Activated naive CD8-positive, alpha-beta T cell treated with anti-CD3 and anti-CD28 coated beads, Interleukin-2, amount 10 ng/mL, durations not matched to agents 7 days and 5 days (primary cell): ENCODE measurements at regions not wholly inside any gene's neighbourhood (a gene's known extent, or its start where the extent isn't known, plus 50 kb on each side); places are given as distances from the start of the nearest gene placed in this dataset.

Source experiments
- ATAC-seq: fragments of 150-1000 bp; cut with Tn5 transposase; one replicate; pipeline ENCODE4 v1.10.0; 2021; ENCODE audit warnings: low read depth, moderate library complexity
- POLR2A ChIA-PET: fragments of 350-600 bp; sonication (Branson Sonifier 250); formaldehyde crosslinking; loops from one replicate; lab custom pipeline; 2021; ENCODE audit warnings: antibody characterized with exemption; lab: Charles Lee
- DNase-seq: peaks from one replicate; pipeline ENCODE4 v3.0.0; 2021
- H3K27ac Mint-ChIP-seq: one replicate; pipeline ENCODE4 v1.8.0; 2022; ENCODE audit warnings: mild to moderate bottlenecking, mixed read lengths
- H3K27me3 Mint-ChIP-seq: one replicate; pipeline ENCODE4 v1.8.0; 2022; ENCODE audit warnings: mild to moderate bottlenecking, moderate library complexity, mixed read lengths
- H3K36me3 Mint-ChIP-seq: one replicate; pipeline ENCODE4 v1.8.0; 2021; ENCODE audit warnings: mild to moderate bottlenecking, mixed read lengths
- H3K4me1 Mint-ChIP-seq: one replicate; pipeline ENCODE4 v1.8.0; 2021; ENCODE audit warnings: mixed read lengths
- H3K4me3 Mint-ChIP-seq: one replicate; pipeline ENCODE4 v1.8.0; 2022; ENCODE audit warnings: mild to moderate bottlenecking, moderate library complexity, mixed read lengths
- H3K9me3 Mint-ChIP-seq: one replicate; pipeline ENCODE4 v1.8.0; 2021; ENCODE audit warnings: mixed read lengths

DNA sequence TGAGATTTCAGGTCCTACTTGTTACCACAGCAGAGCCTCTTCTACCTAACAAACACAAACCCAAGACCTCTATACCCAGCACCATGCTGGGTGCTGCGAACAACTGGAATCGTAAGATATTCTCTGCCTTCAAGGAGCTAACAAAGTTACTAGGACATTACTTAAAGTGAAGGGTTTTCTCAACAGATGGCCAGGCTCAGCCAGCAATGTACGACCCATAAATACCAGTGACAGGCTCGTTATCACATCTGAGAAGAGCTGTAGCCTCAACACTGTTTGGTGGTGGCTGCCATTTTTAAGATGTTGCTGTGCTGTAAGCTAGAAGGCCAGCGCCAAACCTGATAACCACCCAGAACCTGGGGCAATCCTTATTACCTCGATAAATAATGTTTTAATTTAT is 406.5 kb downstream of the KIF16B start:
- no peak overlapping the region for H3K4me3 Mint-ChIP-seq
- no peak overlapping the region for H3K27ac Mint-ChIP-seq
- H3K9me3 Mint-ChIP-seq: peaks cover 8% of the 10 kb centered on the region
- no peak for ATAC-seq
- no peak for DNase-seq
- H3K36me3 Mint-ChIP-seq: no peaks in the 10 kb centered on the region
- POLR2A ChIA-PET: no interaction called here
- no peaks in the 10 kb centered on the region for H3K27me3 Mint-ChIP-seq
- H3K4me1 Mint-ChIP-seq: no peaks in the 10 kb centered on the region

DNA sequence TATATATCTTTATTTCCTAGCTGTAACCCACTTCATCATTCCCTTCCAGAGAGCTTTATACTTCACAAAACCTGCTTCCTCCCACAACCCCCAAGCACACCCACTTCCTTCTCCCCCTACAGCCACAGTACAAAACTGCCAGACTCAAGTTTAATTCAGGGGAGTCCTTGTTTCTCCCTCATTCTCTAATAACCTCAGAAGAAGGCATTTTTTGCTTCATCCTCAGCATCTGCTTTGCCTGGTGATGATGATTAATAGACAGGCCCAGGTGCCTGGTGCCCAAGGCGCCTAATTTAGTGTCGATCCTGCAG is 414.3 kb downstream of the KIF16B start:
- no peak overlapping the region for H3K27ac Mint-ChIP-seq
- no peak for ATAC-seq

DNA sequence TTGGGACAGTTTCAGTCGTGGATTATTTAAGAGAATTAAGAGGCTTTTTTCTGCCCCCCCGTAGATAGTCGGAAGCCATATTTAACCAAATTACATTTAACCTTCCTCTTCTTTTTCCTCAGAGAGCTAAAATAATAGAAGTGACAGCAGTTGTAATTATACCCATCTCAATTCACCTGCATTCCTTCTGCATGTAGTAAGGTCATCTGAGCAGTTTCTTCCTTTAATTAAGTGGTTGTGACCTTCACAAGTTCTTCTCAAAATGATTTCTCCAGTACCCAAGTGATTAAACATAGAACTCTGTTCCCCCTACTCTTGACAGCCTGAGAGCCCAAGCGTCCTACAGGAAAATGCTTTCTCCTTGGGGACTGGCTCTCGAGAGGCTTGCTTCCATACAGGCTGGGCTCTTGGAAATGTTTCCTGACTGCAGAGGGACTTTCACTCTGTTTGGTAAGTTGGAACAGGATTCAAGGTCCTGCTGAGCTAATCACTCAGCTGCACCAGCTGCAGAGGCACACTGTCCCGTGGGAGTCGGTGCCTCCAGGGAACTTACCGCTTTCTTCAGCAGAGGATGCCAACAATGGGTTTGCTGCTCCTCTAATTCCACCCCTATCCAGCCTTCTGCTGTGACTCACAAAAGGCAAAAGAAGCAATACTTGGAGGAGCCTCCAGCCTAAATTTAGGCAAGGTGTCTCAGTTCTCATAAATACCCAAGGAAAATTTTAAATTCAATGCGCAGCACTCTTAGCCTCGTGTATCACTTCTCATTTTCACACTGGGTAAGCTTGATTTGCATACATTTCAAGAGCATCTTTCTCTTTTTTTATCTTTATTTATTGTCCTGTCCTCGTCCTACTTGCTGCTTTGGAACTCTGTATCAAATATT is 414.9 kb downstream of the KIF16B start:
- no peak overlapping the region for H3K4me3 Mint-ChIP-seq
- POLR2A ChIA-PET: no interaction called here
- no peaks in the 10 kb centered on the region for H3K27me3 Mint-ChIP-seq
- H3K36me3 Mint-ChIP-seq: no peaks in the 10 kb centered on the region
- no peaks in the 10 kb centered on the region for H3K9me3 Mint-ChIP-seq
- H3K4me1 Mint-ChIP-seq: no peaks in the 10 kb centered on the region
- ATAC-seq: no peak
- DNase-seq: no peak
- no peak overlapping the region for H3K27ac Mint-ChIP-seq

More for the DNA sequence above, 414.3 kb downstream of the KIF16B start:
- DNase-seq: no peak
- POLR2A ChIA-PET: no interaction called here
- H3K9me3 Mint-ChIP-seq: no peaks in the 10 kb centered on the region
- H3K4me3 Mint-ChIP-seq: no peak overlapping the region
- H3K36me3 Mint-ChIP-seq: no peaks in the 10 kb centered on the region
- H3K27me3 Mint-ChIP-seq: no peaks in the 10 kb centered on the region
- H3K4me1 Mint-ChIP-seq: no peaks in the 10 kb centered on the region

DNA sequence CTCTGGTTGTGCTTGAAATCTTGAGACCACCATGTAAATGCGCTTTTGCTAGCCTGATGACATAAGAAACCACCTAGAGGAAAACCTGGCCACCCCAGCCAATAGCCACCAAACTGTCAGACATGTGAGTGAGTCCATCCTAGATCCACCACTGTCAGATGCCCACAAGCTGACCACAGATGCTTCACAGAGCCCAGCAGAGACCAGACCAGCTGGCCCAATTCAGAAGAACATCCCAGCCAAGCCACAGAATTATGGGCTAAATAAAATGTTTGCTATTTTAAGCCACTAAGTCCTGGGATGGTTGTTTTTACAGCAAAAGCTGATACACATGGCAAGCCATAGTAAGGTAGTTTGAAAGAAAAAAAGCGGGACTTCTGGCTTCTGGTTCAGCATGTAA is 425.3 kb downstream of the KIF16B start:
- Mint-ChIP-seq H3K36me3 (no peaks in the 10 kb centered on the region), H3K4me3 (no peak overlapping the region), H3K9me3 (peaks cover 1% of the 10 kb centered on the region), H3K27me3 (no peaks in the 10 kb centered on the region), H3K27ac (no peak overlapping the region), H3K4me1 (no peaks in the 10 kb centered on the region)
- ATAC-seq: no peak
- no peak for DNase-seq
- POLR2A ChIA-PET: no interaction called here

DNA sequence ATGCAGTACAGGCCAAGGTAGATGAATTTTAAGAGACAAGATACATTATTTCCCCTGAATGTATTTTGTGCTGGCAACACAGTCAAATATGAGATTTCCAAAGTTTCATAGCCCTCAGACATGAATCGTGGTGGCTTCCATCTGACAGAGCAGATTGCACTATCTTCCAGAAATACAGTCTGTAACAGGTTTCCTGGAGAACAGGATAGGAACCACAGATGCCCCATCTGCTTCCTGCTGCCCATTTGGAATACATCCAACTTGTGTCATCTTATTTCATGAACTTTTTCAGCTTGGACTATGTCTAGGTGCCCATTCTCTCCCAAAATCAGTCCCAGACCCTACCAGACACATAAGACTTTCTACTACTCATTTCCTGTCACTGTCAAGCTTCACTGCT is 426.0 kb downstream of the KIF16B start:
- ATAC-seq: no peak
- no peak for DNase-seq
- Mint-ChIP-seq H3K4me3 (no peak overlapping the region), H3K27me3 (no peaks in the 10 kb centered on the region), H3K9me3 (no peaks in the 10 kb centered on the region), H3K27ac (no peak overlapping the region), H3K4me1 (no peaks in the 10 kb centered on the region), H3K36me3 (no peaks in the 10 kb centered on the region)
- POLR2A ChIA-PET: no interaction called here

DNA sequence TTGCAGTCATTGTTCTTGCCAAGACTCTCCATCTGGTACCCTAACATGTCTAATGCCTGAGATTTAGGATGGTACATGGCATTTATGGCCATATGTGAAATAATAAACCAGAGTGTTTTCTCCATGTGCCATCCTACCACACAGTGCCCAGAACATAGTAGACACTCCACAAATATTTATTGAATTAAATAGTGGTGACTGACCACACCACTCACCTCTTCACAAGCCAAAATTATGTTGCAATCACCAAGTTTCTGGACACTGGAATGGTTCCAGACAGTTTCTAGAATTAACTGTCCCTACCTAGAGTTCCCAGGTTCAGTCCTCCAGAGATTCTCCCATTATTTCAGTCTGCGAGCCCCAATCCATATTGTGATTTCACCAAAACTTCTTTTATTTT is 427.3 kb downstream of the KIF16B start:
- DNase-seq: no peak
- Mint-ChIP-seq H3K4me1 (no peaks in the 10 kb centered on the region), H3K9me3 (no peaks in the 10 kb centered on the region), H3K27ac (no peak overlapping the region), H3K36me3 (no peaks in the 10 kb centered on the region), H3K27me3 (no peaks in the 10 kb centered on the region), H3K4me3 (no peak overlapping the region)
- POLR2A ChIA-PET: no interaction called here
- ATAC-seq: no peak

DNA sequence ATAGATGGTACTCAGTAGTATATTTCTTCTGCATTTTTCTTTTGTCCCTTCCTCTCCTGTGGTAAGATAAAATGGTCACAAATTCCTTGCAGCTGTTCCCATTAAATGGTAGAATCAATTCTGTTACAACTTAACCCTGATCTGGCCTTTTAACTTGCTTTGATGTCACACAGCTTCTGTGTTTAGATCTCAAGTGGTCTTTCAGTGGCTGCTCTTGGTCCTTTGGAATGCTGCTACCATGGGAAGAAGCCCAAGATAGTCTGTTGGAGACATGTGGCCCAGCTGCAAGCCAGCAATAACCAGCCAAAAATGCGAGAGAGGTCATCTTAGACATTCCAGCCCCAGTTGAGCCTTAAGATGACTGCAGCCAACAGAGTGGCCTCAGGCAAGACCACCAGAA is 429.7 kb downstream of the KIF16B start:
- Mint-ChIP-seq H3K27ac (no peak overlapping the region), H3K4me3 (no peak overlapping the region), H3K9me3 (no peaks in the 10 kb centered on the region), H3K4me1 (no peaks in the 10 kb centered on the region), H3K36me3 (no peaks in the 10 kb centered on the region), H3K27me3 (no peaks in the 10 kb centered on the region)
- POLR2A ChIA-PET: no interaction called here
- no peak for DNase-seq
- no peak for ATAC-seq

DNA sequence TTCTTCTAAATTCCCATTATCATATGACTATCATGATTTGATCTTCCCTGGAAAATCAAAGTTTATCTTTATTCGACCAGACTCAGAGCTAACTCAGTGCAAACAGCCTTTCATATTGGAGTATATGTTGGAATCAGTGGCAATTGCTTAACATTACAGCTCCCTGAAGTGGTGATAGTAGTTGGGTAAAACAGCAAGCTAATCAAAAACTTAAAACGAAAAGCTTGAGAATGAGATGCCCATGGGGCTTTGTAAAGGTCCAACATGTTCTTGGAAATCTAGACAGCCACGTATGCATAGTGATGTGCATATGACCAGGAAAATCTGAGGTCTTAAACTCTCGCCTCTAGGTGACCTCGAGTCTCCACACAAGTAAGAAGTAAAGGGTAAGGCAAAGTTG is 437.6 kb downstream of the KIF16B start:
- Mint-ChIP-seq H3K9me3 (no peaks in the 10 kb centered on the region), H3K27ac (no peak overlapping the region), H3K4me3 (no peak overlapping the region), H3K27me3 (no peaks in the 10 kb centered on the region), H3K4me1 (no peaks in the 10 kb centered on the region), H3K36me3 (no peaks in the 10 kb centered on the region)
- POLR2A ChIA-PET: no interaction called here
- ATAC-seq (no peak), DNase-seq (no peak)

DNA sequence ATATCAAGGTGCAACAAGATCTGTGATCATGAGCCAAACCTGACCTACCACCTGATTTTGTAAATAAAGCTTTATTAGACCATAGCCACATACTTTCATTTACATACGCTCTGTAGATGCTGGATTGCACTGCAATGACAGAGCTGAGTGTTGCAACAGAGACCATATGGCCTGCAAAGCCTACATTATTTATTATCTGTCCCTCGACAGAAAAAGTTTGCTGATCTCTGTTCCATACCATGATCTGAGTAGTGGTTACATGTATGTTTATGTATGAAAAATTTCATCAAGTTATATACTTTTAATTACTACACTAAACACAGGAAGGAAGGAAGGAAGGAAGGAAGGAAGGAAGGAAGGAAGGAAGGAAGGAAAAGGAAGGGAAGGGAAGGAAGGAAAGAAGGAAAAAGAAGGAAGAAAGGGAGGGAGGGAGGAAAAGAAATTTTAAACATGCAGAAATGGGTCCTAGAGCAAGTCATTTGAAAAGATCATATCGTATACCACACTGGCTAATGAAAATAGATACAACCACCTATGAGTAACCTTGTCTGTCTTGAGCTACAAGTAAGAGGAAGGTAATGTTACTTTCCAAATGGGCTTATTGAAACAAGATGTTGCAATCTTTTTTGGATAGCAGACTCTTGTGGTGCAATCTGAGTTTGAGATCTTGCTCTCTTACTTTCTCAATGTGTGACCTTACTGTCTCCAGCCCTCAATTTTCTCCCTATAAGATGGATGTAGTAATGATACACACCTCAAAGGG is 441.0 kb downstream of the KIF16B start:
- POLR2A ChIA-PET: no interaction called here
- no peak overlapping the region for H3K27ac Mint-ChIP-seq
- ATAC-seq (no peak), DNase-seq (no peak)
- no peak overlapping the region for H3K4me3 Mint-ChIP-seq
- no peaks in the 10 kb centered on the region for H3K36me3 Mint-ChIP-seq
- no peaks in the 10 kb centered on the region for H3K9me3 Mint-ChIP-seq
- no peaks in the 10 kb centered on the region for H3K4me1 Mint-ChIP-seq
- no peaks in the 10 kb centered on the region for H3K27me3 Mint-ChIP-seq

DNA sequence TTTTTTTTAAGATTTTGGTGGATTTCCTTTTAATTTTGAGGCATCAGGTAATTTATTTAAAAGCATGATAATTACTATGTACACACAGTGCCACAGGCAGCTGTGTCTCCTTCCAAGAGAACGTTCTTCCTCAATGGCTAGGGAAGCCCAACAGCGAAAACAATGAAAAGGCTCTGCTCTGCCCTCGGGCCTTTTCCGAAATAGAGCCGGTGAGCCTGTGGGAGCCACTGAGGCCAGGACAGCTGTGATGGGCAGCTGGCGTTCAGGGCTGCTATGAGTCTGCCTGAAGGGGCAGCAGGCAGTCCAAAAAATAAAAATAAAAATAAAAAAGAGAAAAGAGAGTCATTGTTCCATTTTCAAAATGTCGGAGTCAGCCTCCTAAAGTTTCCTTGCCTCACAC is 443.8 kb downstream of the KIF16B start:
- H3K4me3 Mint-ChIP-seq: no peak overlapping the region

DNA sequence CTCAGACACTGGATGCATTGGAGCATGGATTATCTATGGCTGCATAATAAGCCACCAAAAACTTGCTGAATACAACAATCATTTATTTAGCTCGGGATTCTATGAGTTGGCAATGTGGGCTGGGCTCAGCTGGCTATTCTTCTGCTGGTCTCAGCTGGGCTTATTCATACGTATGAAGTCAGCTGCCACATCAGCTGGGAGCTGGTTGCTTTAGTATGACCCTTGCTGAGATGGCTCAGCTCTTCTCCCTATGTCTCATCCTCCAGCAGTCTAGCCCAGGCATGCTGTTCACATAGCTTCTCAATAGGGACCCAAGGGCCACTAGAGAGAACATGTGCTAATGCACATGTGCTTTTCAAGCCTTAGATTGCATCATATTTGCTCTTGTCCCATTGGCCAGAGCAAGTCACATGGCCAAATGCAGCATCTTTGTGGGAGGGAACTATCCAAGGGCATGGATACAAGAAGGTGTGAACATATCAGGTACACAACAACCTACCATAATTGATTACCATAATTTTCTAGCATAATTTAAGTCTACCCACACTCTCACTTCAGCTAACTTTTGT is 444.6 kb downstream of the KIF16B start:
- Mint-ChIP-seq H3K9me3 (no peaks in the 10 kb centered on the region), H3K27ac (no peak overlapping the region), H3K36me3 (no peaks in the 10 kb centered on the region), H3K4me1 (no peaks in the 10 kb centered on the region), H3K27me3 (no peaks in the 10 kb centered on the region), H3K4me3 (no peak overlapping the region)
- DNase-seq (no peak), ATAC-seq (no peak)
- POLR2A ChIA-PET: no interaction called here

More for the DNA sequence above, 443.8 kb downstream of the KIF16B start:
- H3K36me3 Mint-ChIP-seq: no peaks in the 10 kb centered on the region
- no peaks in the 10 kb centered on the region for H3K9me3 Mint-ChIP-seq
- DNase-seq (no peak), ATAC-seq (no peak)
- POLR2A ChIA-PET: no interaction called here
- H3K4me1 Mint-ChIP-seq: no peaks in the 10 kb centered on the region
- no peaks in the 10 kb centered on the region for H3K27me3 Mint-ChIP-seq
- H3K27ac Mint-ChIP-seq: no peak overlapping the region

DNA sequence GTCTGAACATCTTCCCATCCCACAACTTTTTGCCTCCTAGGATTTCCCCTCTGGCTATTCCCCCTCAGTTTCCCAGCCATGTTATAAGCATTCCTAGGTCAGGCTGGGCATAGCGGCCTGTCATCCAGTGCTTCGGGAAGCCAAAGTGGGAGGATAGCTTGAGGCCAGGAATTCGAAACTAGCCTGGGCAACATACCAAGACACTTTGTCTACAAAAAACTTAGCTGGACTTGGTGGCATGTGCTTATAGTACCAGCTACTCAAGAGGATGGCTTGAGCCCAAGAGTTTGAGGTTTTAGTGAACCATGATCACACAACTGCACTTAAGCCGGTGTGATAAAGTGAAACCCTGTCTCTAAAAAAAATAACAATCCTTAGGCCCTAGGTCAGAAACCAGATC is 447.4 kb downstream of the KIF16B start:
- no peak overlapping the region for H3K4me3 Mint-ChIP-seq
- DNase-seq (no peak), ATAC-seq (no peak)
- no peaks in the 10 kb centered on the region for H3K27me3 Mint-ChIP-seq
- peaks cover 2% of the 10 kb centered on the region for H3K9me3 Mint-ChIP-seq
- no peaks in the 10 kb centered on the region for H3K4me1 Mint-ChIP-seq
- H3K27ac Mint-ChIP-seq: no peak overlapping the region
- POLR2A ChIA-PET: no interaction called here
- H3K36me3 Mint-ChIP-seq: no peaks in the 10 kb centered on the region

DNA sequence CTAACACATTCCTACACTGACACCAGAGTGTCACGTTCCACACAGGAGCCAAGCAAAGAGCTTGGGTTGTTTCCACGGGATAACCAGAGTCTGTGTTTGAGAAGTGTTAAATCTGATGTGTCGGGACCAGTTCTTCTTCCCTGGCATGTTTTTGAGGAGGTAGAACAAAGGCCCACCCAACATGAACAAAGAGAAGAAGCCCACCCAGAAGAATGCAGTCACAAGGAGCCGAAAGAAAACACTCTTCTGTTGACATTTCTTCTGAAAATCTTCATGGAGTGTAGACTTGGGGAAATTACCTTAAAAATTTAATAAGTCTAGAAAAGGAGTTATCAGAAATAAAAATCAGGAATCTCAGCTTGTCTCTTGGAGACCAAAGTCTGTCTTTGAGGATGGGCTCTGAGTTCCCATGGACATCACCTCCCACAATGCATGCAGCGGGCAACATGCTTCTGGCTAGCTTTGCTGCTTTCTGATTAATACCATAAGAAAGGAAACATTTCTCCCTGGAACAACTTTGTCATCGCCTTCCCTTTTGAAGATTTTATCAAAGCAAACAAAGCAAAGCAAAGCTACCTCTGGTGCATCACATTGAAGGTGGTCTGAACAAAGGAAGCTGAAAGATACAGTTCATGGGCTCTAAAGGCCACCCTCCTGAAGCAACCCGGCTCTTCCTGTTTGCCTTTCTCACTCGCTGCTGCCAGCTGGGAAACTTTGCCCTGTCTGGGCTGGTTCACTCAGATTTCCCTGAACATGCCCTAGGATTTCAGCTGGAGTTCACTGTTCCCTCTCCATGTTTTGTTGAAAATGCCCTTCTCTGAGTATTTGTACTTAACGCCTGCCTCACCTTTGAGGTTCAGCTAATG is 448.1 kb downstream of the KIF16B start:
- POLR2A ChIA-PET: no interaction called here
- H3K4me1 Mint-ChIP-seq: no peaks in the 10 kb centered on the region
- H3K27me3 Mint-ChIP-seq: no peaks in the 10 kb centered on the region
- ATAC-seq: no peak
- no peak for DNase-seq
- no peak overlapping the region for H3K4me3 Mint-ChIP-seq
- peaks cover 2% of the 10 kb centered on the region for H3K9me3 Mint-ChIP-seq
- no peak overlapping the region for H3K27ac Mint-ChIP-seq
- no peaks in the 10 kb centered on the region for H3K36me3 Mint-ChIP-seq
